MG63 (cell line): ENCODE measurements at regions not wholly inside any gene's neighbourhood (a gene's known extent, or its start where the extent isn't known, plus 50 kb on each side); places are given as distances from the start of the nearest gene placed in this dataset.

ENCODE experiments used
- DNase-seq: peaks from one replicate; pipeline ENCODE4 v3.0.0-alpha.2; 2020
- H3K27me3 ChIP-seq: fragments of 250-450 bp; sonication (Bioruptor Pico); 2 replicates; pipeline ENCODE4 v1.5.1; 2020; ENCODE audit warnings: mild to moderate bottlenecking, moderate library complexity
- H3K36me3 ChIP-seq: fragments of 250-450 bp; sonication (Bioruptor Pico); 2 replicates; pipeline ENCODE4 v1.5.1; 2020; ENCODE audit warnings: mild to moderate bottlenecking, moderate library complexity
- H3K4me3 ChIP-seq: fragments of 250-450 bp; sonication (Bioruptor Pico); 2 replicates; pipeline ENCODE4 v1.5.1; 2020; ENCODE audit warnings: mild to moderate bottlenecking, moderate library complexity
- H3K9me3 ChIP-seq: fragments of 250-450 bp; sonication (Bioruptor Pico); 2 replicates; pipeline ENCODE4 v1.5.1; 2020; ENCODE audit warnings: mild to moderate bottlenecking, moderate library complexity

GRCh38 chr12:104870797-104871196, 87.3 kb downstream of the SLC41A2 start:
- no peak overlapping the region for H3K4me3 ChIP-seq
- DNase-seq = no peak
- H3K27me3 ChIP-seq = no peaks in the 10 kb centered on the region
- no peaks in the 10 kb centered on the region for H3K36me3 ChIP-seq
- H3K9me3 ChIP-seq = peaks cover 3% of the 10 kb centered on the region; the same call in 1 of the 2 replicates

GRCh38 chr12:104866291-104866690, 91.8 kb downstream of the SLC41A2 start:
- no peaks in the 10 kb centered on the region for H3K9me3 ChIP-seq
- no peaks in the 10 kb centered on the region for H3K36me3 ChIP-seq
- no peak overlapping the region for H3K4me3 ChIP-seq
- DNase-seq = peak; percentile 42
- H3K27me3 ChIP-seq = no peaks in the 10 kb centered on the region

- H3K27me3 ChIP-seq = no peaks in the 10 kb centered on the region
- no peaks in the 10 kb centered on the region for H3K9me3 ChIP-seq
- H3K4me3 ChIP-seq = no peak overlapping the region
- DNase-seq = no peak
- H3K36me3 ChIP-seq = no peaks in the 10 kb centered on the region
These were observed 93.0 kb downstream of the SLC41A2 start for GRCh38 chr12:104865080-104865479.

- H3K27me3 ChIP-seq = no peaks in the 10 kb centered on the region
These were observed 93.4 kb downstream of the SLC41A2 start for GRCh38 chr12:104864668-104865067.

GRCh38 chr12:104863296-104863948, 94.7 kb downstream of the SLC41A2 start:
- Histone ChIP-seq H3K4me3 (no peak overlapping the region), H3K27me3 (no peaks in the 10 kb centered on the region), H3K36me3 (no peaks in the 10 kb centered on the region), H3K9me3 (no peaks in the 10 kb centered on the region)
- DNase-seq = peak; percentile 32

More at GRCh38 chr12:104864668-104865067, 93.4 kb downstream of the SLC41A2 start:
- Histone ChIP-seq H3K36me3 (no peaks in the 10 kb centered on the region), H3K4me3 (no peak overlapping the region), H3K9me3 (no peaks in the 10 kb centered on the region)
- no peak for DNase-seq

GRCh38 chr12:104858611-104859543, 99.2 kb downstream of the SLC41A2 start:
- H3K27me3 ChIP-seq = no peaks in the 10 kb centered on the region
- H3K9me3 ChIP-seq = no peaks in the 10 kb centered on the region
- no peak for DNase-seq
- no peaks in the 10 kb centered on the region for H3K36me3 ChIP-seq
- no peak overlapping the region for H3K4me3 ChIP-seq

- Histone ChIP-seq H3K9me3 (no peaks in the 10 kb centered on the region), H3K36me3 (no peaks in the 10 kb centered on the region), H3K4me3 (no peak overlapping the region), H3K27me3 (no peaks in the 10 kb centered on the region)
- no peak for DNase-seq
These were observed 101.6 kb downstream of the SLC41A2 start for GRCh38 chr12:104856531-104856930.

GRCh38 chr12:104855599-104855998, 102.5 kb downstream of the SLC41A2 start:
- Histone ChIP-seq H3K27me3 (no peaks in the 10 kb centered on the region), H3K4me3 (no peak overlapping the region), H3K36me3 (no peaks in the 10 kb centered on the region), H3K9me3 (no peaks in the 10 kb centered on the region)
- no peak for DNase-seq

GRCh38 chr12:104852896-104853295, 105.2 kb downstream of the SLC41A2 start:
- Histone ChIP-seq H3K36me3 (no peaks in the 10 kb centered on the region), H3K4me3 (no peak overlapping the region), H3K9me3 (no peaks in the 10 kb centered on the region), H3K27me3 (no peaks in the 10 kb centered on the region)
- DNase-seq = no peak

- no peak overlapping the region for H3K4me3 ChIP-seq
- H3K27me3 ChIP-seq = no peaks in the 10 kb centered on the region
- DNase-seq = no peak
- H3K9me3 ChIP-seq = no peaks in the 10 kb centered on the region
- H3K36me3 ChIP-seq = no peaks in the 10 kb centered on the region
These were observed 106.0 kb downstream of the SLC41A2 start for GRCh38 chr12:104852102-104852501.

GRCh38 chr12:104850781-104851180, 107.3 kb downstream of the SLC41A2 start:
- H3K9me3 ChIP-seq = no peaks in the 10 kb centered on the region
- H3K4me3 ChIP-seq = no peak overlapping the region
- H3K36me3 ChIP-seq = no peaks in the 10 kb centered on the region
- no peak for DNase-seq
- H3K27me3 ChIP-seq = no peaks in the 10 kb centered on the region

GRCh38 chr12:104846056-104846767, 111.9 kb downstream of the SLC41A2 start:
- H3K27me3 ChIP-seq = no peaks in the 10 kb centered on the region
- H3K9me3 ChIP-seq = no peaks in the 10 kb centered on the region
- H3K36me3 ChIP-seq = no peaks in the 10 kb centered on the region
- H3K4me3 ChIP-seq = no peak overlapping the region
- DNase-seq = no peak

GRCh38 chr12:104844123-104844522, 114.0 kb downstream of the SLC41A2 start:
- no peak for DNase-seq
- no peaks in the 10 kb centered on the region for H3K27me3 ChIP-seq
- H3K4me3 ChIP-seq = no peak overlapping the region
- no peaks in the 10 kb centered on the region for H3K9me3 ChIP-seq
- H3K36me3 ChIP-seq = no peaks in the 10 kb centered on the region

GRCh38 chr12:104840262-104840661, 117.8 kb downstream of the SLC41A2 start:
- Histone ChIP-seq H3K4me3 (no peak overlapping the region), H3K9me3 (no peaks in the 10 kb centered on the region), H3K27me3 (no peaks in the 10 kb centered on the region), H3K36me3 (no peaks in the 10 kb centered on the region)
- DNase-seq = no peak

- Histone ChIP-seq H3K4me3 (no peak overlapping the region), H3K9me3 (no peaks in the 10 kb centered on the region), H3K27me3 (no peaks in the 10 kb centered on the region), H3K36me3 (no peaks in the 10 kb centered on the region)
- no peak for DNase-seq
These were observed 122.8 kb downstream of the SLC41A2 start for GRCh38 chr12:104835317-104835716.

- H3K27me3 ChIP-seq = no peaks in the 10 kb centered on the region
- DNase-seq = no peak
- H3K36me3 ChIP-seq = no peaks in the 10 kb centered on the region
- H3K4me3 ChIP-seq = no peak overlapping the region
- H3K9me3 ChIP-seq = no peaks in the 10 kb centered on the region
These were observed 123.5 kb downstream of the SLC41A2 start for GRCh38 chr12:104834607-104835006.

- no peaks in the 10 kb centered on the region for H3K9me3 ChIP-seq
- DNase-seq = no peak
- H3K36me3 ChIP-seq = no peaks in the 10 kb centered on the region
- H3K27me3 ChIP-seq = no peaks in the 10 kb centered on the region
- no peak overlapping the region for H3K4me3 ChIP-seq
These were observed 124.3 kb downstream of the SLC41A2 start for GRCh38 chr12:104833756-104834155.
